ENCODE measurements at regions not wholly inside any gene's neighbourhood (a gene's known extent, or its start where the extent isn't known, plus 50 kb on each side); places are given as distances from the start of the nearest gene placed in this dataset.

- no peak for DNase-seq
Measured at GRCh38 chr1:164932580-164932979, 373.6 kb downstream of the PBX1 start.

- DNase-seq, result no peak
Measured at GRCh38 chr1:164930833-164931232, 371.8 kb downstream of the PBX1 start.

- no peak for DNase-seq
Measured at GRCh38 chr1:164930241-164930640, 371.3 kb downstream of the PBX1 start.

GRCh38 chr1:164928232-164928812 is 369.3 kb downstream of the PBX1 start:
- DNase-seq, result no peak

- no peak for DNase-seq
Measured at GRCh38 chr1:164926107-164926506, 367.1 kb downstream of the PBX1 start.

- no peak for DNase-seq
Measured at GRCh38 chr1:164922585-164922984, 363.6 kb downstream of the PBX1 start.

GRCh38 chr1:164921493-164921892 is 362.5 kb downstream of the PBX1 start:
- no peak for DNase-seq

GRCh38 chr1:164918140-164918539 is 359.2 kb downstream of the PBX1 start:
- no peak for DNase-seq

GRCh38 chr1:164914208-164914607 is 355.2 kb downstream of the PBX1 start:
- no peak for DNase-seq

- DNase-seq, result no peak
Measured at GRCh38 chr1:164912290-164912689, 353.3 kb downstream of the PBX1 start.

- DNase-seq, result no peak
Measured at GRCh38 chr1:164910671-164911070, 351.7 kb downstream of the PBX1 start.

- no peak for DNase-seq
Measured at GRCh38 chr1:164907666-164908065, 348.7 kb downstream of the PBX1 start.

GRCh38 chr1:164905869-164906268 is 346.9 kb downstream of the PBX1 start:
- no peak for DNase-seq

GRCh38 chr1:164902491-164902890 is 343.5 kb downstream of the PBX1 start:
- DNase-seq, result no peak

All from stimulated activated CD4-positive, alpha-beta T cell treated with anti-CD3 and anti-CD28 coated beads, Interleukin-4, amount 100 ng/mL, for 1 hour (primary cell).